Heart right ventricle (tissue), 16 donors: ENCODE measurements at regions not wholly inside any gene's neighbourhood (a gene's known extent, or its start where the extent isn't known, plus 50 kb on each side); places are given as distances from the start of the nearest gene placed in this dataset.

Source experiments
- ATAC-seq, 8 donors: fragments of 200-7000 bp; cut with Tn5 transposase; one replicate each; pipeline ENCODE4 v1.9.1; 2020; ENCODE audit warnings: mild to moderate bottlenecking in 8 of 8, moderate library complexity in 8 of 8, moderate number of reproducible peaks in 1 of 8
- DNase-seq, 2 donors: peaks; one replicate each; pipeline ENCODE4 v3.0.0-alpha.2; 2020
- H3K27ac ChIP-seq, 10 donors: fragments of 200-600 bp; sonication (generic) in 2 of 10; one replicate each; pipeline versions ENCODE4 v1.5.0 to v1.8.0; 2020 to 2022; ENCODE audit warnings: mild to moderate bottlenecking in 3 of 10
- H3K27me3 ChIP-seq, 7 donors: fragments of 200-600 bp; one replicate each; pipeline ENCODE4 v1.8.0; 2021 to 2022; ENCODE audit warnings: mild to moderate bottlenecking in 2 of 7
- H3K36me3 ChIP-seq, 9 donors: fragments of 200-600 bp; sonication (generic) in 1 of 9; one replicate each; pipeline versions ENCODE4 v1.5.0 to v1.8.0; 2020 to 2022; ENCODE audit warnings: mild to moderate bottlenecking in 2 of 9
- H3K4me1 ChIP-seq, 9 donors: fragments of 200-600 bp; sonication (generic) in 1 of 9; one replicate each; pipeline versions ENCODE4 v1.5.0 to v1.8.0; 2020 to 2022; ENCODE audit warnings: mild to moderate bottlenecking in 4 of 9
- H3K4me3 ChIP-seq, 10 donors: fragments of 200-600 bp; sonication (generic) in 2 of 10; one replicate each; pipeline versions ENCODE4 v1.5.0 to v1.8.0; 2020 to 2022; ENCODE audit warnings: mild to moderate bottlenecking in 7 of 10, moderate library complexity in 2 of 10
- H3K9me3 ChIP-seq, 11 donors: fragments of 200-600 bp in 10 of 11; sonication (generic) in 2 of 11; one replicate each; pipeline versions ENCODE4 v1.5.0 to v1.8.0; 2013 to 2022; ENCODE audit warnings: mild to moderate bottlenecking in 2 of 11, control low read depth in 1 of 11, moderate library complexity in 1 of 11
- WGBS, 2 donors: extraction: QIAGEN DNeasy Blood & Tissue Kit; methylation state at CpG; one replicate each; pipeline ENCODE4 v1.1.7; 2013; ENCODE audit warnings: inconsistent platforms in 1 of 2; 5-methylcytosine and 5-hydroxymethylcytosine counted together
- intact Hi-C, 10 donors: fragments of 100-400 bp; cut with DNase I; formaldehyde crosslinking; loops; one replicate each; pipeline versions ENCODE4 v1.11.1 to v1.14.2; 2022
- TF ChIP-seq, protein P1 (sequence below), 9 donors: fragments of 200-600 bp; sonication (generic) in 2 of 9; IDR thresholded peaks; one replicate each; pipeline versions ENCODE4 v1.5.0 to v1.8.0; 2021 to 2022; ENCODE audit warnings: antibody characterized with exemption in 9 of 9, mild to moderate bottlenecking in 5 of 9, moderate library complexity in 1 of 9
- donor health status: Arrhythmogenic right ventricular cardiomyopathy.
- donor health status: ischemic (EF 13 %, LVEDD 7.1; RV severe dilation, severe dysfunction).
- donor health status: healthy with polysubstance abuse.
- donor health status: DM: no; HTN: yes; CAD: no.
- donor health status: DM: no; HTN: no; CAD: no.
- donor health status: ischemic (EF 25% LVEDD 6.9; RV normal size, moderate dysfunction).
- donor health status: ischemic (EF 25% LVEDD 5.7; RV mildly dilated, moderate dysfunction).
- donor health status: healthy.
- donor health status: DM: yes; HTN: yes; CAD: no.
- donor health status: Ischemic cardiomyopathy.
- donor health status: ischemic (EF 35%, LVEDD 5.7; RV mildly dilated, moderate dysfunction).
- donor health status: nonischemic (EF 11% LVEDD 7.7; RV severe dilation, severe dysfunction).
- donor health status: DM: yes; HTN: yes; CAD: no.
- donor health status: PGD.
- donor health status: ischemic (EF 29% LVEDD 5.4; RV normal size, mild dysfunction).
- donor health status: nonischemic (EF 23%, LVEDD 6.1; RV moderate dilation, normal function).

DNA sequence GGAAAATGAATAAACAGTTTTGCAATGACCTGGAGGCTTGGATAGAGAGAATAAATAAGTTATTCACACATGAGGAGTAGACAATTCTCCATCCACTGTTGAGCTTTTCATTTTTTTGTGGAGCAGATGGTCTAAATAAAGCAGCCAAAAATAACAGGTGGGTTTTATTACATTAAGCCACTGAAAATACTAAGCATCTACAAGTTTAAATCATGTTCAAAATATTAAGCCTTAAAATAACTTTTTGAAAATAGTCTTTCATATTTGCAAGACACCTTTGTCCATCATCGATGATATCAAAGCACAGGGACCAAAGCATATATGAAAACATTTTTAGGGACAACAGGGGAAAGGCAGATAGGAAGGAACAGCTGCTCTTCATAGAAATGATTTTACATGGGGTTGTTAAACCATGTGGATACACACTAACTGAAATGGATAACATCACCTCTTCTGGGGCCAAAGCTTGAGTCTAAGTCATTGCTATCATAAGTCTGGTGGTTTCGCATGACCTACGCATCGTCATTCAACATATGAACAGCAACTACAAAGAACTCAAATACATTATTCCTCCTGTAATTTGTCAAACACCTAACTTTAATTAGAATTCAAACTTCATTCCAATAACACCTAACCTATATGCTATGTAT, 197.6 kb upstream of the CHST9 start:
- TF ChIP-seq, protein P1, sequence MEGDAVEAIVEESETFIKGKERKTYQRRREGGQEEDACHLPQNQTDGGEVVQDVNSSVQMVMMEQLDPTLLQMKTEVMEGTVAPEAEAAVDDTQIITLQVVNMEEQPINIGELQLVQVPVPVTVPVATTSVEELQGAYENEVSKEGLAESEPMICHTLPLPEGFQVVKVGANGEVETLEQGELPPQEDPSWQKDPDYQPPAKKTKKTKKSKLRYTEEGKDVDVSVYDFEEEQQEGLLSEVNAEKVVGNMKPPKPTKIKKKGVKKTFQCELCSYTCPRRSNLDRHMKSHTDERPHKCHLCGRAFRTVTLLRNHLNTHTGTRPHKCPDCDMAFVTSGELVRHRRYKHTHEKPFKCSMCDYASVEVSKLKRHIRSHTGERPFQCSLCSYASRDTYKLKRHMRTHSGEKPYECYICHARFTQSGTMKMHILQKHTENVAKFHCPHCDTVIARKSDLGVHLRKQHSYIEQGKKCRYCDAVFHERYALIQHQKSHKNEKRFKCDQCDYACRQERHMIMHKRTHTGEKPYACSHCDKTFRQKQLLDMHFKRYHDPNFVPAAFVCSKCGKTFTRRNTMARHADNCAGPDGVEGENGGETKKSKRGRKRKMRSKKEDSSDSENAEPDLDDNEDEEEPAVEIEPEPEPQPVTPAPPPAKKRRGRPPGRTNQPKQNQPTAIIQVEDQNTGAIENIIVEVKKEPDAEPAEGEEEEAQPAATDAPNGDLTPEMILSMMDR (IDR thresholded peaks at IDR 0.05): no peak
- WGBS, 2 donors: 79 to 82% methylated on average over 4 of the region's 4 CpGs
- intact Hi-C loops: no loop called here
- H3K36me3 ChIP-seq: no peaks in the 10 kb centered on the region
- no peaks in the 10 kb centered on the region for H3K9me3 ChIP-seq
- peak overlapping the region in 1 of 10 donors; percentile 28 for H3K27ac ChIP-seq
- no peak for DNase-seq
- H3K4me1 ChIP-seq: no peaks in the 10 kb centered on the region
- no peak overlapping the region for H3K4me3 ChIP-seq
- ATAC-seq: peak in 6 of 8 donors; percentile 52 to 71 (median 60)
- H3K27me3 ChIP-seq: no peaks in the 10 kb centered on the region

DNA sequence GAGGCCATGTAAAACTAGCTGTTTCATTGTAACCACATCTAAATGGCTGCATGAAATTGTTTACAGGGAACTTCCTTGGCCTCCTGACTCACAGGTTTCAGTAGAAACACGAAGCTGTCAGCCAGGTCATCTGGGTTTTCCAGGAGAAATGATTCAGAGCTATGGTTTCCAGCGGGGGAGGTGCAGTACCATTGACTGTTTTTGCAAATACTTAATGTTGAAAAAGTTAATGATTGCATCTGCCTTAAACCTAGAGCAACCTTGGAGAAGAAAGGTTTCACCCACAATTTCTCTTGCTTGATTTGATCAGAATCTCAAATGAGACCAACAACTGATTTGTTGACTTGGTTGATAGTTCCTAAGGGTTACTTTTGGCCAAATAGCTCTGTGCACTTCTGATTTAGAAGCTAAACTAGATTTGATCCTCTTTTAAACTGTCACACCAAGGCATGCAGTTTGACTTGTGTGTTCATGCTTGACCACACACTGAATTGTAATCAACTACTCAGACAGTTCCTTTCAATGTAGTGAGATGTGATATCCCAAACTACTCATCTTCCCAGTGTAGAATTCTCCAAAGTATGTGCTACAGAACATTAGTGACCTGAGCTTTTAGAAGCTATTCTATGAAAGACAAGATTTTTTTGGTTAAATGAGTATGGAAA, 193.5 kb upstream of the CHST9 start:
- Histone ChIP-seq H3K27me3 (no peaks in the 10 kb centered on the region), H3K27ac (no peak overlapping the region), H3K36me3 (no peaks in the 10 kb centered on the region), H3K4me1 (no peaks in the 10 kb centered on the region), H3K9me3 (no peaks in the 10 kb centered on the region), H3K4me3 (no peak overlapping the region)
- DNase-seq: no peak
- intact Hi-C loops: no loop called here
- TF ChIP-seq, protein P1 (IDR thresholded peaks at IDR 0.05): no peak
- no peak for ATAC-seq
- WGBS, 2 donors: 56 to 68% methylated on average over 2 of the region's 2 CpGs

DNA sequence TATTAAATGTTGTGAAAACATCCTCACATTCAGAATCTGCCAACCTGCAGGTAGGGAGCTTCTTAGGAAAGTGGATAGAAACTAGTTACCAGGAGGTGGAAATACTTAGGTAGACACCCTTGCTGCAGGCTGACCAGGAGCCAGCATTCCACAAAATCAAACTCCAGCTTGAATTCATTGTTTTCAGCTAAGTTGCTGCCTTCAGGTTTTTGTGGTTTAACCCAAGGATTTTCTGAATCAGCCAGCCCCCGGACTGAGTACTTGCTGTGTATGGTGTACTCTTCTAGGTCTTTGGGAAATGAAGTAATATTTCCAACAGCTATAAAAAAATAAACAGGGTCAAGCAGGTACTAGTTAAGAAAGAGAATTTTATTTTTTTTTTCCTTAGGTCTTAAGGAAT, 192.1 kb upstream of the CHST9 start:
- no peak overlapping the region for H3K27ac ChIP-seq
- intact Hi-C loops: no loop called here
- no peaks in the 10 kb centered on the region for H3K4me1 ChIP-seq
- whole genome bisulfite sequencing, 2 donors: 82 to 83% methylated on average over 1 of the region's 1 CpG
- no peak for ATAC-seq
- TF ChIP-seq, protein P1 (IDR thresholded peaks at IDR 0.05): no peak
- H3K9me3 ChIP-seq: no peaks in the 10 kb centered on the region
- H3K27me3 ChIP-seq: no peaks in the 10 kb centered on the region
- no peak for DNase-seq
- no peaks in the 10 kb centered on the region for H3K36me3 ChIP-seq
- H3K4me3 ChIP-seq: no peak overlapping the region

DNA sequence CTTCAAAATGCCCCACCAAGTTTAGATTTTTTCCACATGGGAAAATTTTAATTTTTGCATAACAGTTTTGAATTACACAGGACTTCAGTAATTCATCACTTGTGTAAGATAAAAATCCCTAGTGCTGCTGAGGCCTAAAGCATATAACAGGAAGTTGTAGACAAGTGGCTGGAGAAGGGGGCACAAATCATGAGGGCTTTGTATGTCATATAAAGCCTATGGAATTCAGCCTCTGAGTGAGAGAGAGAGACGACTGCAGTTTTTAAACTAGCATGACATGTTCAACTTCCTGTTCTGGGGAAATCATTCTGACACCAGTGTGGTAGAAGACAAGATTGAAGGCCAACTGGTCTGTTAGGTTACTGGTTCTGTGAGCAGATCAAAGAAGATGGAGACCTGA, 187.3 kb upstream of the CHST9 start:
- DNase-seq: no peak
- no peaks in the 10 kb centered on the region for H3K36me3 ChIP-seq
- H3K4me3 ChIP-seq: no peak overlapping the region
- no peak overlapping the region for H3K27ac ChIP-seq
- H3K9me3 ChIP-seq: no peaks in the 10 kb centered on the region
- H3K4me1 ChIP-seq: no peaks in the 10 kb centered on the region
- H3K27me3 ChIP-seq: no peaks in the 10 kb centered on the region
- TF ChIP-seq, protein P1 (IDR thresholded peaks at IDR 0.05): no peak
- no peak for ATAC-seq
- intact Hi-C loops: no loop called here
- 32 to 51% methylated on average over 1 of the region's 1 CpG for WGBS, 2 donors
